Osteoblast (primary cell): ENCODE measurements at regions not wholly inside any gene's neighbourhood (a gene's known extent, or its start where the extent isn't known, plus 50 kb on each side); places are given as distances from the start of the nearest gene placed in this dataset.

ENCODE experiments used
- DNase-seq: peaks from one replicate; pipeline ENCODE4 v3.0.0; 2011; ENCODE audit warnings: low spot score, mixed read lengths; ENCODE audit not compliant: insufficient read length; ENCODE audit errors: missing footprints
- H2AFZ ChIP-seq: 2 replicates; pipeline ENCODE4 v1.6.0; 2011; ENCODE audit warnings: mild to moderate bottlenecking, low read length
- H3K27ac ChIP-seq: 2 replicates; pipeline ENCODE4 v1.5.1; 2011; ENCODE audit warnings: mild to moderate bottlenecking, low read depth, low read length, moderate library complexity
- H3K27me3 ChIP-seq: 2 replicates; pipeline ENCODE4 v1.6.0; 2012; ENCODE audit warnings: mild to moderate bottlenecking, control low read depth, inconsistent platforms, low read length, moderate library complexity; ENCODE audit not compliant: insufficient read depth
- H3K36me3 ChIP-seq: 2 replicates; pipeline ENCODE4 v1.5.1; 2011; ENCODE audit warnings: mild to moderate bottlenecking, low read length, control low read depth, moderate library complexity; ENCODE audit not compliant: insufficient read depth
- H3K4me1 ChIP-seq: 2 replicates; pipeline ENCODE4 v1.5.1; 2011; ENCODE audit warnings: mild to moderate bottlenecking, low read length, control low read depth, moderate library complexity; ENCODE audit not compliant: insufficient read depth
- H3K4me2 ChIP-seq: 2 replicates; pipeline ENCODE4 v1.6.0; 2011; ENCODE audit warnings: mild to moderate bottlenecking, low read length; ENCODE audit not compliant: insufficient read depth
- H3K4me3 ChIP-seq: fragments of 200-600 bp; sonication (generic); 3 replicates; pipeline ENCODE4 v1.5.1; 2012; ENCODE audit warnings: mild to moderate bottlenecking, low read length, inconsistent platforms; ENCODE audit not compliant: insufficient read depth
- H3K79me2 ChIP-seq: 2 replicates; pipeline ENCODE4 v1.6.0; 2012; ENCODE audit warnings: mild to moderate bottlenecking, low read length, control low read depth, inconsistent platforms; ENCODE audit not compliant: insufficient read depth
- H3K9me3 ChIP-seq: 2 replicates; pipeline ENCODE4 v1.5.1; 2011; ENCODE audit warnings: low read depth, low read length, control low read depth
- H4K20me1 ChIP-seq: 2 replicates; pipeline ENCODE4 v1.6.0; 2012; ENCODE audit warnings: mild to moderate bottlenecking, low read length, control low read depth; ENCODE audit not compliant: insufficient read depth
- TF ChIP-seq, protein P1 (sequence below): IDR thresholded peaks from 2 replicates; pipeline ENCODE4 v1.5.1; 2011; ENCODE audit warnings: mild to moderate bottlenecking, low read depth, low read length, moderate library complexity; ENCODE audit errors: extremely low read depth

DNA sequence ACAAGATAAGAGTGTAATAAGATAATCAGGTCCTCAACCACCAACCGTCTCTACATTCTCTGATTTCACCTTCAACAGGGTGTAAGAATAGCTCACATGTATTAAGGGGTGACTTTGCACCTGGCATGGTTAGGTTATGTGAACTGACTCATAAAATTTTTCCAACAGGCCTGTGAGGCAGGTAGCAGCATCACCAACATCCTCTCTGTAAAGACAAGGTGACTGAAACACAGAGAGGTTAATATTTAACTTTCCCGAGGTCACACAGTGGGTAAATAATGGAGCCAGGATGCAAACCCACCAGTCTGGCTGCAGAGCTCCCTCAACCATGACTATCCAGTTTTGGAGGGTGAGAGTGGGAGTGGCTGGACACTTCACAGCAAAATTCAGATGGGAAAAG, 317.2 kb downstream of the C16orf95 start:
- H3K27ac ChIP-seq: no peak overlapping the region
- TF ChIP-seq, protein P1, sequence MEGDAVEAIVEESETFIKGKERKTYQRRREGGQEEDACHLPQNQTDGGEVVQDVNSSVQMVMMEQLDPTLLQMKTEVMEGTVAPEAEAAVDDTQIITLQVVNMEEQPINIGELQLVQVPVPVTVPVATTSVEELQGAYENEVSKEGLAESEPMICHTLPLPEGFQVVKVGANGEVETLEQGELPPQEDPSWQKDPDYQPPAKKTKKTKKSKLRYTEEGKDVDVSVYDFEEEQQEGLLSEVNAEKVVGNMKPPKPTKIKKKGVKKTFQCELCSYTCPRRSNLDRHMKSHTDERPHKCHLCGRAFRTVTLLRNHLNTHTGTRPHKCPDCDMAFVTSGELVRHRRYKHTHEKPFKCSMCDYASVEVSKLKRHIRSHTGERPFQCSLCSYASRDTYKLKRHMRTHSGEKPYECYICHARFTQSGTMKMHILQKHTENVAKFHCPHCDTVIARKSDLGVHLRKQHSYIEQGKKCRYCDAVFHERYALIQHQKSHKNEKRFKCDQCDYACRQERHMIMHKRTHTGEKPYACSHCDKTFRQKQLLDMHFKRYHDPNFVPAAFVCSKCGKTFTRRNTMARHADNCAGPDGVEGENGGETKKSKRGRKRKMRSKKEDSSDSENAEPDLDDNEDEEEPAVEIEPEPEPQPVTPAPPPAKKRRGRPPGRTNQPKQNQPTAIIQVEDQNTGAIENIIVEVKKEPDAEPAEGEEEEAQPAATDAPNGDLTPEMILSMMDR: no peak
- no peak for DNase-seq
- H3K4me1 ChIP-seq: peaks cover 15% of the 10 kb centered on the region
- no peaks in the 10 kb centered on the region for H3K36me3 ChIP-seq
- H3K9me3 ChIP-seq: no peaks in the 10 kb centered on the region
- H3K79me2 ChIP-seq: no peaks in the 10 kb centered on the region
- no peak overlapping the region for H3K4me2 ChIP-seq
- no peaks in the 10 kb centered on the region for H4K20me1 ChIP-seq
- no peak overlapping the region for H3K4me3 ChIP-seq
- no peaks in the 10 kb centered on the region for H3K27me3 ChIP-seq
- no peak overlapping the region for H2AFZ ChIP-seq

DNA sequence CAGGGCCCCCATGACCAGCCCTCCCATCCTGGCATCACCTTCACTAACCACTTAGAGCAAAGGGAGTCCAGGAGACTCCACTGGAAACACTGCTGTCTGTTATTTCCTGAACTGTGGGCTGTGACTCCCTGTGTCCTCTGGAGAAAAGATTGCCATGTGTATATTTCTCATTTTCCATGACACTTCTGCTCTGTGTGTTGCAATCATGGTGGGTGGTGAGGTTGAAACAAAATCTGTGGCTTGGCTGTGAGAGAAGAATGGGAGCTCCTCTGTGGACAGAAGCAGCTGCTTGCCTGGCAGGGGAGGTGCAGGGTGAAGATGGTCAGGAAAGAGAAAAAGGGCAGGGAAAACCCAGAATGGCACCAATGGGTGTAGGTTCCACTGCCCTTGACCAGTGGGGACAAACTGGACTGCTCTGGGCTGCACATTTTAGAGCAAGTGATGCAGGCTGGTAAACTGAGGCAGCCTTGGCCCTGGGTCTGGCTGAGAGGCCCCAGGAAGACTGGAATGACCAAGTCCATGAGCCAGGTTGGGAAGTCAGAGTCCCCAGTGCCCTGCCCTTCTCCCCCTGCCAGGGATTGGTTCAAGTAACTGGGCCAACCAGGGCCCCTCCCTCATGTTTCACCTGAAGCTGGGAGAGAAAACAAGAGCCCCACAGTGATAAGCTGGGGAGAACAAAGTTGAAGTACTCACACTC, 314.3 kb downstream of the C16orf95 start:
- Histone ChIP-seq H3K9me3 (no peaks in the 10 kb centered on the region), H4K20me1 (no peaks in the 10 kb centered on the region), H3K27ac (peak overlapping the region; percentile 61), H3K79me2 (no peaks in the 10 kb centered on the region), H3K4me2 (peak overlapping the region; percentile 46), H3K4me1 (peaks cover 12% of the 10 kb centered on the region), H3K27me3 (no peaks in the 10 kb centered on the region), H3K36me3 (no peaks in the 10 kb centered on the region), H2AFZ (no peak overlapping the region), H3K4me3 (no peak overlapping the region)
- TF ChIP-seq, protein P1: no peak
- DNase-seq: peak; percentile 49

DNA sequence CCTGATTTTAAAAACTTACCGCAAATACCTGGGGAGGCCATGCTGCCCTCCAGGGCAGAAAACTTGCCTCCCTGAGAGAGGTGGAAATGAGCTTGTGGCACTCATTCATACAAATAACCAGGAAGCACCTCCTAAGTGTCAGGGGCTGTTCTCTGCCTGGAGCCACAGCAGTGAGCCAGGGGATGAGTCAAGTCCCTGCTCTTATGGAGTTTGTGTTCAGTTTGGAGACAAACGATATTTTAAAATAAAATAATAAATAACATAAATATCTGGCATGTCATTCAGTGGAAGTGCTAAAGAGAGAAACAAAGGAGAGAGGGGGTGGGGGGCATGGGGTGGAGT, 313.8 kb downstream of the C16orf95 start:
- no peaks in the 10 kb centered on the region for H3K27me3 ChIP-seq
- no peaks in the 10 kb centered on the region for H3K36me3 ChIP-seq
- no peak overlapping the region for H2AFZ ChIP-seq
- no peaks in the 10 kb centered on the region for H3K79me2 ChIP-seq
- no peak overlapping the region for H3K27ac ChIP-seq
- peak; percentile 15 for DNase-seq
- TF ChIP-seq, protein P1: no peak
- no peak overlapping the region for H3K4me3 ChIP-seq
- no peak overlapping the region for H3K4me2 ChIP-seq
- H4K20me1 ChIP-seq: no peaks in the 10 kb centered on the region
- H3K4me1 ChIP-seq: peaks cover 12% of the 10 kb centered on the region
- no peaks in the 10 kb centered on the region for H3K9me3 ChIP-seq

DNA sequence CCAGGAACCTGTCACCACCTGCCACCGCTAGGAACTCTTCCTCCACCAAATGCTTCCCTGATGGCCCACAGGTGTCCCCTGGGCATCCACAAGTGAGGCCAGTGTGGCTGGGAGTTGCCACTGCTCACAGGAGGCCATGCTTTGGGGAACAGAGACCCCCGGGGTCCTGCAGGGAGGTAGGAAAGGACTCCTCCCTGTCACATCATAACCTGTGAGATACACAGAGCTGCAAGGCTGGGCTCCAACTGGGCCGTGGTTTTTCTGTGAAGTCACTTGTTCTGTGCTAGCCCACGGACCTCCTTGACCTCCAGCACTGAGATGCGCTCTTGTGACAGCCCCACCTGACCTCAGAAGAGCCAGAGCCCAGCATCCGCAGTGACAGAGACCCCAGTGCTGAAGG, 311.2 kb downstream of the C16orf95 start:
- Histone ChIP-seq H2AFZ (no peak overlapping the region), H3K27me3 (no peaks in the 10 kb centered on the region), H3K27ac (no peak overlapping the region), H3K4me3 (no peak overlapping the region), H3K36me3 (no peaks in the 10 kb centered on the region), H3K4me1 (peaks cover 12% of the 10 kb centered on the region), H3K79me2 (no peaks in the 10 kb centered on the region), H4K20me1 (no peaks in the 10 kb centered on the region), H3K9me3 (no peaks in the 10 kb centered on the region), H3K4me2 (no peak overlapping the region)
- DNase-seq: no peak
- TF ChIP-seq, protein P1: no peak
